ENCODE measurements at regions not wholly inside any gene's neighbourhood (a gene's known extent, or its start where the extent isn't known, plus 50 kb on each side); places are given as distances from the start of the nearest gene placed in this dataset.

DNA sequence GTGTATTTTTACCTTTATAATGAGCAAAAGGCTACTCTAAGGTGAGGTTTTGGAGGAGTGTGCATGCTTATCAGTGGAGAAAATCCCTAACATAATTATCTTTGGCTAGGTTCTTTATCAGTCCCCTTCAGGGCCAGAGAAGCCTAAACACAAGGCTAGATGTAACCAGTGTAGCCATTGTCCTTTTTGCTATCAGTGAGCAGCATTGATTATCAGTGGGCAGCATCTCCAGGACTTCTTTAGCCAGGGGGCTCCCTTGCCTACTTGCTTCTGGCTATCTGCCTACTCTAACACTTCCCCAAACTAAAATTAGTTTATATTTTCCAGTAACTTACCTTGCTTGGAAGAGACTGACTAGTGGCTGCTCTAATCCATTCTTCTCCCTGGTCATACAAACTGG, 595.6 kb downstream of the TRAM1L1 start:
- no peaks in the 10 kb centered on the region for H3K9me3 ChIP-seq
- no peak overlapping the region for H3K27ac ChIP-seq
- no peaks in the 10 kb centered on the region for H3K36me3 ChIP-seq
- H3K27me3 ChIP-seq: no peaks in the 10 kb centered on the region
- H3K4me1 ChIP-seq: no peaks in the 10 kb centered on the region
- TF ChIP-seq Cebpa-rat (IDR thresholded peaks at IDR 0.05): no peak
- no peak overlapping the region for H3K4me3 ChIP-seq
- no peak overlapping the region for H3K4me2 ChIP-seq
- H4K20me1 ChIP-seq: no peaks in the 10 kb centered on the region
- no peak overlapping the region for H3K9ac ChIP-seq

DNA sequence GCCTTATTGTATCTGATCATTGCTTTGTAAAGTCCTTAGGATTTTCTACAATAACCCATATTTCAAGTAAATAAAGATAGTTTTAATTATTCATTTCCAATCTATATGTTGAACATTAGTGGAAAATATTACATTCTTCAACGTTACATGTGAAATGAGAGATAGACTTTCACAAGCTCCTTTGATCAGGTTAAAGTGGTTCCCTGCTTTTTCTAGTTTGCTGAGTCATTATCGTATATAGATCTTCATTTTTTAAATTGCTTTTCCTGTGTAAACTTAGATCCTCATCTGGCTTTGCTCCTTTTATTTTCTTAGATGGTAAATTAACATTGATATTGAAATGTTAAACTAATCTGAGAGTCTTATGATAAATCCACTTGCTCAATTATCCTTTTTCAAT, 599.0 kb downstream of the TRAM1L1 start:
- no peak overlapping the region for H3K4me2 ChIP-seq
- no peaks in the 10 kb centered on the region for H3K4me1 ChIP-seq
- no peak overlapping the region for H3K27ac ChIP-seq
- TF ChIP-seq Cebpa-rat (IDR thresholded peaks at IDR 0.05): no peak
- no peaks in the 10 kb centered on the region for H3K9me3 ChIP-seq
- H3K9ac ChIP-seq: no peak overlapping the region
- H4K20me1 ChIP-seq: no peaks in the 10 kb centered on the region
- no peak overlapping the region for H3K4me3 ChIP-seq
- no peaks in the 10 kb centered on the region for H3K27me3 ChIP-seq
- no peaks in the 10 kb centered on the region for H3K36me3 ChIP-seq

DNA sequence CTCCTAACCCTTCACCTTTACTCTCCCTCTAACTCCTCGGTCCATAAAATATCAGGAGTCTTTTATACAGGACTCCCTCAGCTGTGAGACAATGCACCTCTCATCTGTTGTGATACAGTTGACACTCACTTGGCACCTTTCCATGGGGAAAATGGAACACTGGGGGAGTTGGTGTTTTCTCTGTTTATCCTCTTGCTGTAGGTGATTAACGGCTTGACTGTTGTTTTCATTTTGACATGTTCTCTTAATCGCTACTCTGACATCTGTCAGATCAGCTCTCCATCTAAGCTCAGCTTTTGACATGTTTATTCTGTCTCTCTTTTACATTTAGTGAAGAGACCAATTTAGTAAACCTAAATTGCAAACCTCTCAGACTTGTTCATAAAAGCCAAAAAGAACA, 604.8 kb downstream of the TRAM1L1 start:
- H3K9ac ChIP-seq: no peak overlapping the region
- no peaks in the 10 kb centered on the region for H3K36me3 ChIP-seq
- no peak overlapping the region for H3K4me3 ChIP-seq
- H3K27me3 ChIP-seq: no peaks in the 10 kb centered on the region
- TF ChIP-seq Cebpa-rat (IDR thresholded peaks at IDR 0.05): no peak
- no peaks in the 10 kb centered on the region for H3K4me1 ChIP-seq
- no peak overlapping the region for H3K4me2 ChIP-seq
- H3K27ac ChIP-seq: no peak overlapping the region
- H4K20me1 ChIP-seq: no peaks in the 10 kb centered on the region
- H3K9me3 ChIP-seq: peaks cover 18% of the 10 kb centered on the region

DNA sequence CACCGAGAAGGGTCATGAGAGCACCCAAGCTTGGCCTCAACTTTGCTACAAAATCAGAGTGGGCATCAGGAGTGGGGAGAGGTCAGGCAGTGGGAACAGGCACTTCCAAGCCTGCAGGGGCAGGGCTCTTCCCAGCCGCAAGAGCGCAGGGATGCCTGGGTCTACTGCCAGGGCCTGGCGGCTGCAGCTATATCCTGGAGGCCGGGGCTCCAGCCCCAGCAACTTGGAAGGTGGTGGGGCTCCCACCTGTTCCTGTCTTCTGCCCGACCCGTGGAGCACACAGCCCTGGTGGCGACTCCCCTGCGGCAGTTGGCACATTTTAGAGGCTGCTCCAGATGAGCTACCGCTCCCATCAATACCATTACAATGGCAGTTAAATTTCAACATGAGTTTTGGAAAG, 607.0 kb downstream of the TRAM1L1 start:
- no peak for TF ChIP-seq Cebpa-rat (IDR thresholded peaks at IDR 0.05)
- Histone ChIP-seq H3K9me3 (peaks cover 18% of the 10 kb centered on the region), H3K36me3 (no peaks in the 10 kb centered on the region), H4K20me1 (no peaks in the 10 kb centered on the region), H3K9ac (no peak overlapping the region), H3K27me3 (no peaks in the 10 kb centered on the region), H3K4me3 (no peak overlapping the region), H3K27ac (no peak overlapping the region), H3K4me1 (no peaks in the 10 kb centered on the region), H3K4me2 (no peak overlapping the region)

- no peak overlapping the region for H3K4me3 ChIP-seq
- no peaks in the 10 kb centered on the region for H3K36me3 ChIP-seq
- H3K4me2 ChIP-seq: no peak overlapping the region
- no peak overlapping the region for H3K9ac ChIP-seq
- no peak for TF ChIP-seq Cebpa-rat (IDR thresholded peaks at IDR 0.05)
- no peak overlapping the region for H3K27ac ChIP-seq
- no peaks in the 10 kb centered on the region; the same call in 1 of the 2 replicates for H3K4me1 ChIP-seq
- H3K9me3 ChIP-seq: no peaks in the 10 kb centered on the region
- H3K27me3 ChIP-seq: no peaks in the 10 kb centered on the region
- H4K20me1 ChIP-seq: no peaks in the 10 kb centered on the region
These were observed 615.8 kb downstream of the TRAM1L1 start for GRCh38 chr4:116469582-116469981.

DNA sequence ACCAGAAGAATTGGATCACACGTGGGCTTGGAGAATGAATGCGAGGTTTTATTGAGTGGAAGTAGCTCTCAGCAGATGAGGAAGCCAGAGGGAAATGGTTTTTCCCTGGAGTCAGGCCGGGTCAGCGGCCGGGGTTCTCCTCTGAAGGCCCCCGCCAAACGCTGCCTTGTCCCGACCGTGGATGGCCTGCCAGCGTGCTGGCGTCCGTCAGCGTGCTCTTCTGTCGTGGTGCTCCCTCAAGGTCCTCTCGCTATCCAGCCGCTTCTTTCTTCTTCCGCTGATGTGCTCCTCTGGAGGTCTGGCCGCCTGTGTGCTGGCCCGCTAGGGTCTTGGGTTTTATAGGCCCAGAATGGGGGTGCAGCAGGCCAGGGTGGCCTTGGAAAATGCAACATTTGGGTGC, 632.2 kb downstream of the TRAM1L1 start:
- Histone ChIP-seq H3K9me3 (no peaks in the 10 kb centered on the region), H3K27ac (no peak overlapping the region), H3K27me3 (no peaks in the 10 kb centered on the region), H3K4me1 (no peaks in the 10 kb centered on the region), H3K9ac (no peak overlapping the region), H3K4me3 (no peak overlapping the region), H4K20me1 (no peaks in the 10 kb centered on the region), H3K36me3 (no peaks in the 10 kb centered on the region), H3K4me2 (no peak overlapping the region)
- no peak for TF ChIP-seq Cebpa-rat (IDR thresholded peaks at IDR 0.05)

DNA sequence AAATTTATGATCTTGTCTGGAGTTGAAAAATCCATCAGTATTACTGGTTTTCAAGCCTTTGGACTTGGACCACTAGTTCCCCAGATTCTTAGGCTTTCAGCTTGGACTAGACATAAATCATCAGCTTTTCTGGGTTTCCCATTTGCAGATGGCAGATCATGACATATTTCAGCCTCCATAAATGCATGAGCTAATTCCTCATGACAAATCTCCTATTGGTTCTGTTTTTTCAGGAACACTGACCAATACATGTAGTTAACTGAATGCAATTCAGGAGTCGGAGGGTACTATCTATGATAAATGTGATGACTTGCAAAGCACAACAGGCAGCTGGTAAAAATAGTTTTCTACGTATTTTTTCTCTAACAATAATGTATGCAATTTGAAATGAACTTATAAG, 635.6 kb downstream of the TRAM1L1 start:
- H3K27ac ChIP-seq: no peak overlapping the region
- H3K36me3 ChIP-seq: no peaks in the 10 kb centered on the region
- H3K9me3 ChIP-seq: no peaks in the 10 kb centered on the region
- no peak overlapping the region for H3K4me2 ChIP-seq
- no peaks in the 10 kb centered on the region for H4K20me1 ChIP-seq
- no peak overlapping the region for H3K4me3 ChIP-seq
- H3K27me3 ChIP-seq: no peaks in the 10 kb centered on the region
- H3K9ac ChIP-seq: no peak overlapping the region
- H3K4me1 ChIP-seq: no peaks in the 10 kb centered on the region
- no peak for TF ChIP-seq Cebpa-rat (IDR thresholded peaks at IDR 0.05)

DNA sequence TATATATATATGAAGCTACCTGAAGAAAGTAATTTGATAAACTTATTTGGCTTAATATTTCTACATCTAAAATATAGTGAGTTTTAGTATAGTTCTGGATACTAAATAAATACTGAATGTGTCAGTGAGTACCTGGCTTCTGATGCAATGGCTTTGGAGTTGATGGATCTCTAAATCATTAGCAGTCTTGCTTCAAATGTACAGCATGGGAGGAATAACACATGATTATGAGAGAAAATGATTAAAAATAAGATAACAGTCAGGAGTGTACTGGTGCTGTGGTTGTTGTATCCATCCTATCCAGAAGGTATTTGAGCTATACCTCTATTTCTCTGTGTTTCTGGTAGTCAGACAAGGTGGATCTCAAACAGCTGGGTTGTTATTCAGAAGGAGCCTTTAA, 641.3 kb downstream of the TRAM1L1 start:
- Histone ChIP-seq H3K9ac (no peak overlapping the region), H3K4me2 (no peak overlapping the region), H3K27ac (no peak overlapping the region), H3K27me3 (no peaks in the 10 kb centered on the region), H3K9me3 (no peaks in the 10 kb centered on the region), H3K4me3 (no peak overlapping the region), H4K20me1 (no peaks in the 10 kb centered on the region), H3K4me1 (no peaks in the 10 kb centered on the region), H3K36me3 (no peaks in the 10 kb centered on the region)
- no peak for TF ChIP-seq Cebpa-rat (IDR thresholded peaks at IDR 0.05)

GRCh38 chr4:116438981-116439729, 646.2 kb downstream of the TRAM1L1 start:
- Histone ChIP-seq H3K36me3 (no peaks in the 10 kb centered on the region), H3K27ac (no peak overlapping the region), H3K4me1 (no peaks in the 10 kb centered on the region), H3K4me3 (no peak overlapping the region), H3K4me2 (no peak overlapping the region), H3K27me3 (no peaks in the 10 kb centered on the region), H3K9me3 (no peaks in the 10 kb centered on the region), H4K20me1 (no peaks in the 10 kb centered on the region), H3K9ac (no peak overlapping the region)
- no peak for TF ChIP-seq Cebpa-rat (IDR thresholded peaks at IDR 0.05)

- H3K4me2 ChIP-seq: no peak overlapping the region
- no peaks in the 10 kb centered on the region for H3K27me3 ChIP-seq
- H4K20me1 ChIP-seq: no peaks in the 10 kb centered on the region
- H3K4me3 ChIP-seq: no peak overlapping the region
- TF ChIP-seq Cebpa-rat (IDR thresholded peaks at IDR 0.05): no peak
- H3K4me1 ChIP-seq: no peaks in the 10 kb centered on the region
- no peaks in the 10 kb centered on the region for H3K9me3 ChIP-seq
- H3K27ac ChIP-seq: no peak overlapping the region
- no peak overlapping the region for H3K9ac ChIP-seq
- no peaks in the 10 kb centered on the region for H3K36me3 ChIP-seq
These were observed 647.0 kb downstream of the TRAM1L1 start for GRCh38 chr4:116438417-116438816.

- Histone ChIP-seq H3K4me3 (no peak overlapping the region), H3K36me3 (no peaks in the 10 kb centered on the region), H3K4me1 (no peaks in the 10 kb centered on the region), H4K20me1 (no peaks in the 10 kb centered on the region), H3K27me3 (no peaks in the 10 kb centered on the region), H3K9me3 (peaks cover 12% of the 10 kb centered on the region), H3K4me2 (no peak overlapping the region), H3K27ac (no peak overlapping the region), H3K9ac (no peak overlapping the region)
- TF ChIP-seq Cebpa-rat (IDR thresholded peaks at IDR 0.05): no peak
These were observed 657.7 kb downstream of the TRAM1L1 start for GRCh38 chr4:116427666-116428065.

All from BLaER1 (cell line).